ENCODE measurements at regions not wholly inside any gene's neighbourhood (a gene's known extent, or its start where the extent isn't known, plus 50 kb on each side); places are given as distances from the start of the nearest gene placed in this dataset.
A peak's percentile ranks its signal among the peaks of the same experiment; 100 is the strongest.

DNA sequence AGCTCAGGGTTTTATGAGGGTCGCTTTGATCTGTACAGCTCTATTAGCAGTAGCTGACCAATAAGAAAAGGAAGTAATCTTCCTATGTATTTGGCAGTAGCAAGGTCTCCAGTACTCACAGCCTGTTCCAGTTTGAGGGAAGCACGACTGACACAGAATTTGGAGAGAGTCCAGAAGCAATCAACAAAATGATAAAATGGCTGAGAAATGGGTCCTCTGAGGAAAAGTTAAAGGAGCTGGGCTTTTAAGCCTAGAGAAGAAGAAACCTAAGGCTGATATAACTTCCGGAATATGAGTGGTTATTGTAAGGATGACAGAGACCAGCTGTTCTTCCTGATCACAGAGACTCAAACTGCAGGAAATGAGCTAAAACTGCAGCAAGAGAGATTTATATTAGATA lies 382.8 kb downstream of the GPD2 start:
- WGBS, 4 donors: 32 to 44% (median 39%) methylated on average over 3 of the region's 3 CpGs
- intact Hi-C loops (cut with DNase I): no loop called here

DNA sequence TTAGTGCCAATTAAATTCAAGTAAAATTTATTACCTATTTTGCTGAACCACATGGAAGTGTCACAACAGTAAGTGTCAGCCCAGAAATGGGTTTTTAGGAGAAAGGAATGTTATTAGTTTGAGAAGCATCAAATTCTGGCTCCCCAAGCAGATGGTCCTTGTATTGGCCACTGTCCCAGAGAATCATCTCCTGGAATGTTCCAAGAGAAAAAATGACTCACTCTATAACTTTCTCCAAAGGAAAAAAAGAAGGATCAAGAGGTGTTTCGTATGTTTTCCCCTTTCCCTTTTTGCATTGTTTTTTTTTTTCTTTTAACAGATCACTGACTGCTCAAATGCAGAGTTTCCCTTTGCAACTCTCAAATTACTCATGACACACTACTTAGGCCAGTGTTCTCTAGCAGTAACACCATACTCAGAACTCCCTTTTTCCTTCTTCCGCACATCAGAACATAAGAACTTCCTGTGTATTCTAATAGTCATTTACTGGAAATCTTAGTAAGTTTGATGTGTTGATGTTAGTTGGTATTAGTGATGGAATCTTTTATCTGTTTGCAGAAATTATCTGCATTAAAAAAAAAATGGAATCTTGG lies 390.3 kb downstream of the GPD2 start:
- no peak for TF ChIP-seq POLR2A (IDR thresholded peaks at IDR 0.05)
- no peak for TF ChIP-seq CTCF (IDR thresholded peaks at IDR 0.05)
- intact Hi-C loops (cut with DNase I): no loop called here
- Histone ChIP-seq H3K27me3 (no peaks in the 10 kb centered on the region), H3K36me3 (replicated peaks in 1 of 2) (no peaks in the 10 kb centered on the region), H3K9me3 (replicated peaks in 1 of 3) (no peaks in the 10 kb centered on the region), H3K4me3 (no peak overlapping the region), H3K27ac (no peak overlapping the region), H3K4me1 (replicated peaks in 1 of 2) (peaks cover 0 to 5% of the 10 kb centered on the region in 2 donors)
- peak in 5 of 7 donors; percentile 2 to 57 (median 26) for DNase-seq
- 54 to 66% (median 60%) methylated on average over 2 of the region's 2 CpGs for WGBS, 4 donors

More for the DNA sequence above, 382.8 kb downstream of the GPD2 start:
- Histone ChIP-seq H3K27me3 (no peaks in the 10 kb centered on the region), H3K4me1 (replicated peaks in 1 of 2) (peaks cover 0 to 8% of the 10 kb centered on the region in 2 donors), H3K9me3 (replicated peaks in 1 of 3) (no peaks in the 10 kb centered on the region), H3K4me3 (no peak overlapping the region), H3K27ac (peak overlapping the region in 1 of 5 donors; percentile 40), H3K36me3 (replicated peaks in 1 of 2) (no peaks in the 10 kb centered on the region)
- no peak for TF ChIP-seq CTCF (IDR thresholded peaks at IDR 0.05)
- TF ChIP-seq POLR2A (IDR thresholded peaks at IDR 0.05): no peak
- DNase-seq: no peak

DNA sequence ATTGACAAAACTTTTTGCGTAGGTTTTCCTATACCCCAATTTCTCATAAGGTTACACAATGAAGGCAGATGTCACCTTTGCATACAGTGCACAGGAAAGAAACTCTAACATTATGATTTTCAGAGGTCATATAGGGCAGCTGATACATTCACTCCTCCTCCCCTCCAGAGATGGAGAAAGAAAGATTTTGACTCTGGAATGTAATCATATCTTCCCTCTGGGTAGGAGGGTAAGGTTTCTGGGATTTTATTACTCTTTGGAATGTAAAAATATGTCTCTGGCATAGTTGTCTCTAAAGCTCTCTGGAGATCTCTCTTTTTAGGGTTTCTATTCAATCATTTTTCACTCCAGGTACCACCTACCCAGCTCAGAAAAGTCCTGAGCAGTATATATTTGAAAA lies 398.3 kb downstream of the GPD2 start:
- no peaks in the 10 kb centered on the region for H3K36me3 ChIP-seq (replicated peaks in 1 of 2)
- H3K9me3 ChIP-seq (replicated peaks in 1 of 3): no peaks in the 10 kb centered on the region
- DNase-seq: no peak
- H3K4me3 ChIP-seq: no peak overlapping the region
- WGBS, 4 donors: 84 to 94% (median 92%) methylated on average over 1 of the region's 1 CpG
- intact Hi-C loops (cut with DNase I): no loop called here
- H3K27me3 ChIP-seq: no peaks in the 10 kb centered on the region
- no peaks in the 10 kb centered on the region for H3K4me1 ChIP-seq (replicated peaks in 1 of 2)
- H3K27ac ChIP-seq: no peak overlapping the region
- TF ChIP-seq POLR2A (IDR thresholded peaks at IDR 0.05): no peak

DNA sequence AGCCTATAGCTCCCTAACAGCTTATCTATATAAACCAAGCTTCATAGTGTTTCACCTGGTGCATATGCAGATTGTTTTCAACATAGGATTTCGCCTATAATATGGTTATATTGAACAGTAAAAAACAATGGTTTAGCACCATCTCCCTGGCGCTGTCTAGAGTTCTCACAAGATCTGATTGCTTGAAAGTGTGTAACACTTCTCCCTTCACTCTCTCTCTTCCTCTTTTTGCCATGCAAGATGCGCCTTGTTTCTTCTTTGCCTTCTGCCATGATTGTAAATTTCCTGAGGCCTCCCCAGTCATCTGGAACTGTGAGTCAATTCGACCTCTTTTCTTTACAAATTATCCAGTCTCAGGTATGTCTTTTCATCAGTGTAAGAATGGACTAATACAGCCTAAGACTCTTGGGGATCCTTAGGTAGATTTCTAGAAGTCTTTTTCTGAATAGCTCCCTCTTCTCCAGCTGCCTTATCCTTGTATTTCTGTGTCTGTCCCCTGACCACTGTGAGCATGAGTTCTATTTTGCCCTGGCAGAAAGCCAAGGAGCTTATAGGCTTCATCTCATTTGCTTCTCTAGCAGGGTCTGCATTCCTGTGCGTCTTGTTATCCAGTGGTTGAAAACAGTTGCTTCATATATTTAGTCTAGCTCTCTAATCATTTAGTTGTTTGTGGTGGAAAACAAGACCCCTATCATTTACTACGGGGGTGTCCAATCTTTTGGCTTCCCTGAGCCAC lies 401.6 kb downstream of the GPD2 start:
- H3K9me3 ChIP-seq (replicated peaks in 1 of 3): no peaks in the 10 kb centered on the region
- WGBS, 4 donors: 70 to 79% (median 78%) methylated on average over 6 of the region's 6 CpGs
- H3K4me1 ChIP-seq (replicated peaks in 1 of 2): no peaks in the 10 kb centered on the region
- no peak for DNase-seq
- intact Hi-C loops (cut with DNase I): no loop called here
- H3K4me3 ChIP-seq: no peak overlapping the region
- no peak overlapping the region for H3K27ac ChIP-seq
- H3K36me3 ChIP-seq (replicated peaks in 1 of 2): no peaks in the 10 kb centered on the region
- no peaks in the 10 kb centered on the region for H3K27me3 ChIP-seq
- TF ChIP-seq CTCF (IDR thresholded peaks at IDR 0.05): no peak
- TF ChIP-seq POLR2A (IDR thresholded peaks at IDR 0.05): no peak

DNA sequence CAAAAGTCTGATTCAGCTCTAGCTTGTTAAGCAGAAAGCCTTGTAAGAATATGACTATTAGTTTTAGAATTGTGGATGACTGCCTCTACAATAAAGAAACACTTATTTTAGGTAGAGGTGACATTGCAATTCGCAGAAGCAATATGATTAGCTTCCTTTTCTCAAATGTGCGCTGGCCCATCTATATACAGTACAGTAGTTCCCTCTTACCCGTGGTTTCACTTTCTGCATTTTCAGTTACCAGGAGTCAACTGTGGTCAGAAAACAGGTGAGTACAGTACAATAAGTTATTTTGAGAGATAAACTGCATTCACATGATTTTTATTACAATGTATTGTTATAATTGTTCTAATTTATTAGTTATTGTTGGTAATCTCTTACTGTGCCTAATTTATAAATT lies 405.1 kb downstream of the GPD2 start:
- no peak overlapping the region for H3K4me3 ChIP-seq
- H3K9me3 ChIP-seq (replicated peaks in 1 of 3): no peaks in the 10 kb centered on the region
- H3K27me3 ChIP-seq: no peaks in the 10 kb centered on the region
- H3K36me3 ChIP-seq (replicated peaks in 1 of 2): no peaks in the 10 kb centered on the region
- H3K27ac ChIP-seq: no peak overlapping the region
- intact Hi-C loops (cut with DNase I): no loop called here
- no peak for DNase-seq
- WGBS, 4 donors: 74 to 89% (median 84%) methylated on average over 3 of the region's 3 CpGs
- no peaks in the 10 kb centered on the region for H3K4me1 ChIP-seq (replicated peaks in 1 of 2)
- no peak for TF ChIP-seq CTCF (IDR thresholded peaks at IDR 0.05)
- TF ChIP-seq POLR2A (IDR thresholded peaks at IDR 0.05): no peak

Data from adrenal gland (tissue), 9 donors.